ENCODE measurements at regions not wholly inside any gene's neighbourhood (a gene's known extent, or its start where the extent isn't known, plus 50 kb on each side); places are given as distances from the start of the nearest gene placed in this dataset.
"Not testable (repeated sequence)": the region's sequence is repeated elsewhere in the genome, so short reads cannot be mapped to it uniquely, and the experiment has no call there.

- Mint-ChIP-seq H3K4me3 (no peak overlapping the region), H3K27me3 (peaks cover 50% of the 10 kb centered on the region), H3K4me1 (no peaks in the 10 kb centered on the region), H3K9me3 (no peaks in the 10 kb centered on the region), H3K27ac (ENCODE audit: low read depth) (peak overlapping the region; percentile 62), H3K36me3 (ENCODE audit: insufficient read depth) (no peaks in the 10 kb centered on the region)
- DNase-seq (ENCODE audit: low spot score in 2 of 2) (no peak), ATAC-seq (replicated peaks; ENCODE audit: extremely low read depth, poor library complexity, severe bottlenecking) (no peak)
Measured at GRCh38 chr16:88170528-88170991, 212.2 kb upstream of the ZNF469 start.

GRCh38 chr16:88171126-88171525 lies 211.6 kb upstream of the ZNF469 start:
- not testable (repeated sequence) for H3K4me1 Mint-ChIP-seq; H3K4me3 Mint-ChIP-seq; DNase-seq (ENCODE audit: low spot score in 2 of 2); H3K36me3 Mint-ChIP-seq (ENCODE audit: insufficient read depth); H3K9me3 Mint-ChIP-seq; H3K27ac Mint-ChIP-seq (ENCODE audit: low read depth); ATAC-seq (replicated peaks; ENCODE audit: extremely low read depth, poor library complexity, severe bottlenecking)
- H3K27me3 Mint-ChIP-seq = peaks cover 51% of the 10 kb centered on the region

GRCh38 chr16:88176184-88176583 lies 206.6 kb upstream of the ZNF469 start:
- H3K27me3 Mint-ChIP-seq = peaks cover 36% of the 10 kb centered on the region
- H3K9me3 Mint-ChIP-seq; H3K36me3 Mint-ChIP-seq (ENCODE audit: insufficient read depth); DNase-seq (ENCODE audit: low spot score in 2 of 2); H3K4me1 Mint-ChIP-seq; ATAC-seq (replicated peaks; ENCODE audit: extremely low read depth, poor library complexity, severe bottlenecking); H3K4me3 Mint-ChIP-seq; H3K27ac Mint-ChIP-seq (ENCODE audit: low read depth): not testable (repeated sequence)

GRCh38 chr16:88176591-88177180 lies 206.1 kb upstream of the ZNF469 start:
- ATAC-seq (replicated peaks; ENCODE audit: extremely low read depth, poor library complexity, severe bottlenecking); H3K4me3 Mint-ChIP-seq; H3K4me1 Mint-ChIP-seq; H3K9me3 Mint-ChIP-seq; H3K27ac Mint-ChIP-seq (ENCODE audit: low read depth); H3K36me3 Mint-ChIP-seq (ENCODE audit: insufficient read depth); DNase-seq (ENCODE audit: low spot score in 2 of 2): not testable (repeated sequence)
- H3K27me3 Mint-ChIP-seq = peaks cover 30% of the 10 kb centered on the region

GRCh38 chr16:88178251-88178650 lies 204.5 kb upstream of the ZNF469 start:
- not testable (repeated sequence) for H3K4me1 Mint-ChIP-seq; DNase-seq (ENCODE audit: low spot score in 2 of 2); H3K4me3 Mint-ChIP-seq; ATAC-seq (replicated peaks; ENCODE audit: extremely low read depth, poor library complexity, severe bottlenecking); H3K27ac Mint-ChIP-seq (ENCODE audit: low read depth); H3K36me3 Mint-ChIP-seq (ENCODE audit: insufficient read depth); H3K9me3 Mint-ChIP-seq
- peaks cover 15% of the 10 kb centered on the region for H3K27me3 Mint-ChIP-seq

- not testable (repeated sequence) for H3K4me3 Mint-ChIP-seq; H3K9me3 Mint-ChIP-seq; H3K27ac Mint-ChIP-seq (ENCODE audit: low read depth); H3K4me1 Mint-ChIP-seq; H3K27me3 Mint-ChIP-seq; DNase-seq (ENCODE audit: low spot score in 2 of 2); H3K36me3 Mint-ChIP-seq (ENCODE audit: insufficient read depth); ATAC-seq (replicated peaks; ENCODE audit: extremely low read depth, poor library complexity, severe bottlenecking)
Measured at GRCh38 chr16:88178896-88179295, 203.9 kb upstream of the ZNF469 start.

GRCh38 chr16:88182967-88183881 lies 199.5 kb upstream of the ZNF469 start:
- not testable (repeated sequence) for H3K4me3 Mint-ChIP-seq, H3K27me3 Mint-ChIP-seq

GRCh38 chr16:88184053-88184452 lies 198.7 kb upstream of the ZNF469 start:
- H3K4me3 Mint-ChIP-seq; H3K36me3 Mint-ChIP-seq (ENCODE audit: insufficient read depth); H3K4me1 Mint-ChIP-seq; DNase-seq (ENCODE audit: low spot score in 2 of 2); H3K27ac Mint-ChIP-seq (ENCODE audit: low read depth); H3K27me3 Mint-ChIP-seq; ATAC-seq (replicated peaks; ENCODE audit: extremely low read depth, poor library complexity, severe bottlenecking); H3K9me3 Mint-ChIP-seq: not testable (repeated sequence)

More at GRCh38 chr16:88182967-88183881, 199.5 kb upstream of the ZNF469 start:
- ATAC-seq (replicated peaks; ENCODE audit: extremely low read depth, poor library complexity, severe bottlenecking); DNase-seq (ENCODE audit: low spot score in 2 of 2); H3K36me3 Mint-ChIP-seq (ENCODE audit: insufficient read depth); H3K27ac Mint-ChIP-seq (ENCODE audit: low read depth); H3K4me1 Mint-ChIP-seq; H3K9me3 Mint-ChIP-seq: not testable (repeated sequence)

GRCh38 chr16:88184566-88185355 lies 198.0 kb upstream of the ZNF469 start:
- not testable (repeated sequence) for ATAC-seq (replicated peaks; ENCODE audit: extremely low read depth, poor library complexity, severe bottlenecking); DNase-seq (ENCODE audit: low spot score in 2 of 2); H3K9me3 Mint-ChIP-seq; H3K4me1 Mint-ChIP-seq; H3K27me3 Mint-ChIP-seq; H3K4me3 Mint-ChIP-seq; H3K27ac Mint-ChIP-seq (ENCODE audit: low read depth); H3K36me3 Mint-ChIP-seq (ENCODE audit: insufficient read depth)

GRCh38 chr16:88185406-88185805 lies 197.4 kb upstream of the ZNF469 start:
- not testable (repeated sequence) for ATAC-seq (replicated peaks; ENCODE audit: extremely low read depth, poor library complexity, severe bottlenecking); H3K27me3 Mint-ChIP-seq; H3K9me3 Mint-ChIP-seq; H3K4me1 Mint-ChIP-seq; H3K4me3 Mint-ChIP-seq; H3K36me3 Mint-ChIP-seq (ENCODE audit: insufficient read depth); DNase-seq (ENCODE audit: low spot score in 2 of 2); H3K27ac Mint-ChIP-seq (ENCODE audit: low read depth)

- ATAC-seq (replicated peaks; ENCODE audit: extremely low read depth, poor library complexity, severe bottlenecking); H3K36me3 Mint-ChIP-seq (ENCODE audit: insufficient read depth); DNase-seq (ENCODE audit: low spot score in 2 of 2); H3K4me1 Mint-ChIP-seq; H3K27ac Mint-ChIP-seq (ENCODE audit: low read depth); H3K9me3 Mint-ChIP-seq; H3K4me3 Mint-ChIP-seq; H3K27me3 Mint-ChIP-seq: not testable (repeated sequence)
Measured at GRCh38 chr16:88185976-88186888, 196.5 kb upstream of the ZNF469 start.

All from central memory CD8-positive, alpha-beta T cell (primary cell).